Caco-2 (cell line): ENCODE measurements at regions not wholly inside any gene's neighbourhood (a gene's known extent, or its start where the extent isn't known, plus 50 kb on each side); places are given as distances from the start of the nearest gene placed in this dataset.

Source experiments
- BruUV-seq: library from RNA; stranded (reverse); fragments of 400-500 nt; replicated peaks from 2 replicates; lab custom pipeline; 2021; lab: Mats Ljungman, UMichigan
- CTCF ChIA-PET: fragments of 300-600 bp; sonication (Branson Sonifier 250); formaldehyde crosslinking; loops from one replicate; lab custom pipeline; 2022; ENCODE audit warnings: antibody characterized with exemption; lab: Charles Lee
- POLR2A ChIA-PET: fragments of 300-600 bp; sonication (Branson Sonifier 250); formaldehyde crosslinking; loops from one replicate; lab custom pipeline; 2022; ENCODE audit warnings: antibody characterized with exemption; lab: Charles Lee
- DNase-seq, 2 experiments: peaks; one replicate each; pipeline versions ENCODE4 v3.0.0 to v3.0.0-alpha.2; 2020 to 2022
- H3K27me3 ChIP-seq: replicated peaks from 2 replicates; pipeline ENCODE4 v1.6.0; 2011; ENCODE audit warnings: low read length; ENCODE audit not compliant: control insufficient read depth, insufficient read depth
- H3K36me3 ChIP-seq: 2 replicates; pipeline ENCODE4 v1.5.1; 2011; ENCODE audit warnings: low read length; ENCODE audit not compliant: control insufficient read depth, insufficient read depth
- H3K4me1 ChIP-seq: fragments of 250-450 bp; sonication (Bioruptor Pico); 2 replicates; pipeline ENCODE4 v1.5.1; 2020; ENCODE audit warnings: mild to moderate bottlenecking
- H3K4me3 ChIP-seq: 2 replicates; pipeline ENCODE4 v1.5.1; 2011; ENCODE audit warnings: low read depth, mild to moderate bottlenecking, control low read depth, low read length
- H3K9me3 ChIP-seq: fragments of 250-450 bp; sonication (Bioruptor Pico); 2 replicates; pipeline ENCODE4 v1.5.1; 2020; ENCODE audit warnings: mild to moderate bottlenecking, moderate library complexity
- H3K27ac Mint-ChIP-seq: one replicate; pipeline ENCODE4 v1.8.0; 2022; ENCODE audit warnings: mixed read lengths; ENCODE audit not compliant: unreplicated experiment
- H3K27me3 Mint-ChIP-seq: one replicate; pipeline ENCODE4 v1.8.0; 2022; ENCODE audit warnings: mixed read lengths; ENCODE audit not compliant: insufficient read depth, unreplicated experiment
- H3K36me3 Mint-ChIP-seq: one replicate; pipeline ENCODE4 v1.8.0; 2022; ENCODE audit warnings: mild to moderate bottlenecking, mixed read lengths; ENCODE audit not compliant: insufficient read depth, unreplicated experiment
- H3K4me1 Mint-ChIP-seq: one replicate; pipeline ENCODE4 v1.8.0; 2022; ENCODE audit warnings: low read depth, mixed read lengths; ENCODE audit not compliant: unreplicated experiment
- H3K4me3 Mint-ChIP-seq: one replicate; pipeline ENCODE4 v1.8.0; 2022; ENCODE audit warnings: mild to moderate bottlenecking, moderate library complexity, mixed read lengths; ENCODE audit not compliant: unreplicated experiment
- H3K9me3 Mint-ChIP-seq: one replicate; pipeline ENCODE4 v1.8.0; 2022; ENCODE audit warnings: mixed read lengths; ENCODE audit not compliant: unreplicated experiment
- CTCF ChIP-seq, 2 experiments: fragments of 200-600 bp in 1 of 2; IDR thresholded peaks; 1 replicate in 1 of 2; 2 replicates in 1 of 2; pipeline versions ENCODE4 v1.5.1 to v1.8.0; 2011 to 2022; ENCODE audit warnings: antibody characterized with exemption in 1 of 2, control low read depth in 1 of 2, inconsistent platforms in 1 of 2, low read depth in 1 of 2, low read length in 1 of 2, mild to moderate bottlenecking in 1 of 2, moderate library complexity in 1 of 2; ENCODE audit not compliant: insufficient read depth in 1 of 2, severe bottlenecking in 1 of 2, unreplicated experiment in 1 of 2
- intact Hi-C: fragments of 100-400 bp; cut with micrococcal nuclease; formaldehyde crosslinking; loops from one replicate; pipeline ENCODE4 v1.10.0; 2022; ENCODE audit not compliant: unreplicated experiment

- CTCF ChIA-PET: no interaction called here
Measured at GRCh38 chr9:99577351-99577750, 244.3 kb upstream of the NR4A3 start.

GRCh38 chr9:99578666-99579065, 243.0 kb upstream of the NR4A3 start:
- Mint-ChIP-seq H3K36me3 (no peaks in the 10 kb centered on the region), H3K27ac (no peak overlapping the region), H3K9me3 (no peaks in the 10 kb centered on the region), H3K27me3 (peaks cover 3% of the 10 kb centered on the region), H3K4me1 (no peaks in the 10 kb centered on the region), H3K4me3 (no peak overlapping the region)
- no peaks in the 10 kb centered on the region for H3K36me3 ChIP-seq
- intact Hi-C loops: no loop called here
- no TSS peak for BruUV-seq
- no peak for DNase-seq
- no peak overlapping the region for H3K4me3 ChIP-seq
- H3K9me3 ChIP-seq: no peaks in the 10 kb centered on the region
- ChIA-PET CTCF (no interaction called here), POLR2A (no interaction called here)
- no peaks in the 10 kb centered on the region for H3K4me1 ChIP-seq
- H3K27me3 ChIP-seq: no peaks in the 10 kb centered on the region
- TF ChIP-seq CTCF (IDR thresholded peaks at IDR 0.05; ENCODE audit: insufficient read depth in 1 of 2, low read depth in 1 of 2, low read length in 1 of 2, severe bottlenecking in 1 of 2, unreplicated experiment in 1 of 2): no peak

More at GRCh38 chr9:99577351-99577750, 244.3 kb upstream of the NR4A3 start:
- no peaks in the 10 kb centered on the region for H3K36me3 ChIP-seq
- no peaks in the 10 kb centered on the region for H3K27me3 ChIP-seq
- no peaks in the 10 kb centered on the region for H3K4me1 ChIP-seq
- no TSS peak for BruUV-seq
- Mint-ChIP-seq H3K9me3 (no peaks in the 10 kb centered on the region), H3K4me3 (no peak overlapping the region), H3K27me3 (peaks cover 3% of the 10 kb centered on the region), H3K27ac (no peak overlapping the region), H3K36me3 (no peaks in the 10 kb centered on the region), H3K4me1 (no peaks in the 10 kb centered on the region)
- POLR2A ChIA-PET: no interaction called here
- no peaks in the 10 kb centered on the region for H3K9me3 ChIP-seq
- intact Hi-C loops: no loop called here
- H3K4me3 ChIP-seq: no peak overlapping the region
- no peak for TF ChIP-seq CTCF (IDR thresholded peaks at IDR 0.05; ENCODE audit: insufficient read depth in 1 of 2, low read depth in 1 of 2, low read length in 1 of 2, severe bottlenecking in 1 of 2, unreplicated experiment in 1 of 2)
- no peak for DNase-seq

- ChIA-PET POLR2A (no interaction called here), CTCF (no interaction called here)
- no peaks in the 10 kb centered on the region for H3K4me1 ChIP-seq
- peaks cover 3% of the 10 kb centered on the region for H3K27me3 Mint-ChIP-seq
- H3K4me3 ChIP-seq: no peak overlapping the region
- DNase-seq: no peak
- no TSS peak for BruUV-seq
- TF ChIP-seq CTCF (IDR thresholded peaks at IDR 0.05; ENCODE audit: insufficient read depth in 1 of 2, low read depth in 1 of 2, low read length in 1 of 2, severe bottlenecking in 1 of 2, unreplicated experiment in 1 of 2): no peak
- no peaks in the 10 kb centered on the region for H3K36me3 Mint-ChIP-seq
- no peaks in the 10 kb centered on the region for H3K4me1 Mint-ChIP-seq
- no peaks in the 10 kb centered on the region for H3K36me3 ChIP-seq
- H3K27me3 ChIP-seq: no peaks in the 10 kb centered on the region
- no peak overlapping the region for H3K4me3 Mint-ChIP-seq
- intact Hi-C loops: no loop called here
- H3K9me3 Mint-ChIP-seq: no peaks in the 10 kb centered on the region
- no peaks in the 10 kb centered on the region for H3K9me3 ChIP-seq
- H3K27ac Mint-ChIP-seq: no peak overlapping the region
Measured at GRCh38 chr9:99579964-99580363, 241.7 kb upstream of the NR4A3 start.
